PFSK-1 (cell line): ENCODE measurements at regions not wholly inside any gene's neighbourhood (a gene's known extent, or its start where the extent isn't known, plus 50 kb on each side); places are given as distances from the start of the nearest gene placed in this dataset.

Source experiments
- POLR2AphosphoS5 ChIP-seq: IDR thresholded peaks from 2 replicates; pipeline ENCODE4 v1.6.1; 2012; ENCODE audit warnings: low read depth, mild to moderate bottlenecking, control low read depth, low read length, moderate library complexity
- TAF1 ChIP-seq: IDR thresholded peaks from 2 replicates; pipeline ENCODE4 v1.6.1; 2012; ENCODE audit warnings: low read length, control low read depth, borderline replicate concordance; ENCODE audit not compliant: insufficient read depth

GRCh38 chr12:77761286-77761685, 69.4 kb upstream of the NAV3 start:
- TF ChIP-seq TAF1 (no peak), POLR2AphosphoS5 (no peak)
